ENCODE measurements at regions not wholly inside any gene's neighbourhood (a gene's known extent, or its start where the extent isn't known, plus 50 kb on each side); places are given as distances from the start of the nearest gene placed in this dataset.

- no peak overlapping the region for H4K91ac ChIP-seq (ENCODE audit: insufficient read length, low read depth, low read length)
- Mint-ChIP-seq H3K9me3 (no peaks in the 10 kb centered on the region), H3K27me3 (ENCODE audit: low read depth) (no peaks in the 10 kb centered on the region; the same call in 1 of the 2 replicates), H3K27ac (no peak overlapping the region), H3K36me3 (ENCODE audit: insufficient read depth in 1 of 3, low read depth in 3 of 3) (no peaks in the 10 kb centered on the region), H3K4me3 (no peak overlapping the region), H3K4me1 (peaks cover 1 to 10% of the 10 kb centered on the region in 2 experiments)
- H3K79me1 ChIP-seq (ENCODE audit: insufficient read depth, low read depth, low read length, poor library complexity, severe bottlenecking), result no peaks in the 10 kb centered on the region
- no peak overlapping the region for H2BK120ac ChIP-seq (ENCODE audit: low read depth, low read length, poor library complexity, severe bottlenecking)
- no peak overlapping the region for H4K8ac ChIP-seq (replicated peaks; ENCODE audit: insufficient read length, low read depth, low read length)
- no peak for DNase-seq
- no peak overlapping the region for H3K9ac ChIP-seq (ENCODE audit: extremely low read depth, insufficient read length, low read length)
- H3T11ph ChIP-seq (ENCODE audit: low read length), result no peak overlapping the region
- no CpG with 5 or more reads among the region's 7 CpGs for WGBS (ENCODE audit: extremely low coverage, insufficient read length, low lambda C conversion rate)
- H3K4me2 ChIP-seq (ENCODE audit: insufficient read depth, insufficient read length, low read length), result no peak overlapping the region
- no peaks in the 10 kb centered on the region for H3K23me2 ChIP-seq (ENCODE audit: insufficient read length, low read depth, low read length, poor library complexity, severe bottlenecking)
- no peak overlapping the region for H2AFZ ChIP-seq (ENCODE audit: low read length)
- no peak overlapping the region for H3K4ac ChIP-seq (ENCODE audit: low read depth, low read length)
- no peaks in the 10 kb centered on the region for H3K79me2 ChIP-seq (ENCODE audit: insufficient read depth, low read length)
- no peak overlapping the region for H3K27ac ChIP-seq (ENCODE audit: insufficient read length, low read depth, low read length)
- no peak overlapping the region for H2BK15ac ChIP-seq (ENCODE audit: low read depth, low read length)
- TF ChIP-seq CTCF (conservative IDR thresholded peaks at IDR 0.05), result no peak
- no peaks in the 10 kb centered on the region for H4K20me1 ChIP-seq (ENCODE audit: control insufficient read depth, insufficient read depth, insufficient read length)
- no peak overlapping the region for H2BK5ac ChIP-seq (ENCODE audit: insufficient read length, low read length)
- H2AK5ac ChIP-seq (ENCODE audit: insufficient read length, low read length), result no peak overlapping the region
- no peak overlapping the region for H3K18ac ChIP-seq (ENCODE audit: insufficient read length, low read depth, low read length)
- no peaks in the 10 kb centered on the region for H3K27me3 ChIP-seq (ENCODE audit: insufficient read depth, low read length)
- no peak overlapping the region for H2BK12ac ChIP-seq (ENCODE audit: insufficient read length, low read depth, low read length)
- no peak overlapping the region for H3K23ac ChIP-seq (ENCODE audit: insufficient read length, low read depth, low read length)
- H3K56ac ChIP-seq (ENCODE audit: insufficient read length, low read depth, low read length), result no peak overlapping the region
- H2BK20ac ChIP-seq (ENCODE audit: low read depth, low read length, poor library complexity, severe bottlenecking), result no peak overlapping the region
- no peak overlapping the region for H4K5ac ChIP-seq (ENCODE audit: insufficient read length, low read depth, low read length)
- no peaks in the 10 kb centered on the region for H3K9me3 ChIP-seq (ENCODE audit: control insufficient read depth, low read depth, low read length)
- no peak overlapping the region for H3K14ac ChIP-seq (ENCODE audit: insufficient read depth, low read length)
- no peaks in the 10 kb centered on the region for H3K4me1 ChIP-seq (ENCODE audit: insufficient read depth, low read length)
Measured at GRCh38 chr2:37827455-37827854, 97.6 kb upstream of the RMDN2 start.
